GM23338 (cell line): ENCODE measurements at regions not wholly inside any gene's neighbourhood (a gene's known extent, or its start where the extent isn't known, plus 50 kb on each side); places are given as distances from the start of the nearest gene placed in this dataset.
"Not testable (repeated sequence)": the region's sequence is repeated elsewhere in the genome, so short reads cannot be mapped to it uniquely, and the experiment has no call there.

Experiments used
- ATAC-seq: fragments of 200-7000 bp; cut with Tn5 transposase; 3 replicates; pipeline ENCODE4 v1.9.1; 2020
- DNase-seq: peaks from one replicate; pipeline ENCODE4 v3.0.0-alpha.2; 2015; ENCODE audit warnings: low spot score
- H2AFZ ChIP-seq: fragments of 200-600 bp; sonication (generic); 2 replicates; pipeline ENCODE4 v1.8.0; 2016; ENCODE audit warnings: antibody characterized with exemption, mild to moderate bottlenecking, moderate library complexity
- H3F3A ChIP-seq: fragments of 200-600 bp; sonication (generic); replicated peaks from 2 replicates; pipeline ENCODE4 v1.8.0; 2017; ENCODE audit warnings: antibody characterized with exemption, mixed run types, low read depth
- H3K27ac ChIP-seq: fragments of 200-600 bp; sonication (generic); 2 replicates; pipeline ENCODE4 v1.6.1; 2016; ENCODE audit warnings: low read depth
- H3K27me3 ChIP-seq: fragments of 200-600 bp; sonication (generic); 2 replicates; pipeline ENCODE4 v1.8.0; 2016; ENCODE audit warnings: mild to moderate bottlenecking, mixed run types, moderate library complexity; ENCODE audit not compliant: insufficient read depth
- H3K36me3 ChIP-seq: fragments of 200-600 bp; sonication (generic); 2 replicates; pipeline ENCODE4 v1.8.0; 2016; ENCODE audit warnings: mild to moderate bottlenecking; ENCODE audit not compliant: insufficient read depth
- H3K4me1 ChIP-seq: fragments of 200-600 bp; sonication (generic); 2 replicates; pipeline ENCODE4 v1.8.0; 2016; ENCODE audit warnings: mild to moderate bottlenecking, moderate library complexity; ENCODE audit not compliant: insufficient read depth
- H3K4me2 ChIP-seq: fragments of 200-600 bp; sonication (generic); 2 replicates; pipeline ENCODE4 v1.7.1; 2017; ENCODE audit warnings: mixed run types
- H3K4me3 ChIP-seq: fragments of 200-600 bp; sonication (generic); 2 replicates; pipeline ENCODE4 v1.6.1; 2016; ENCODE audit warnings: mixed run types
- H3K79me2 ChIP-seq: fragments of 200-600 bp; sonication (generic); replicated peaks from 2 replicates; pipeline ENCODE4 v1.8.0; 2017; ENCODE audit warnings: mild to moderate bottlenecking; ENCODE audit not compliant: insufficient read depth
- H3K9me2 ChIP-seq: fragments of 200-600 bp; sonication (generic); 2 replicates; pipeline ENCODE4 v1.8.0; 2017; ENCODE audit not compliant: insufficient read depth
- H4K20me1 ChIP-seq: fragments of 200-600 bp; sonication (generic); replicated peaks from 2 replicates; pipeline ENCODE4 v1.8.0; 2017; ENCODE audit warnings: mild to moderate bottlenecking; ENCODE audit not compliant: insufficient read depth
- H3K27ac Mint-ChIP-seq: 2 replicates; pipeline ENCODE4 v1.8.0; 2020; ENCODE audit warnings: inconsistent platforms, mild to moderate bottlenecking, moderate library complexity, mixed read lengths
- H3K27me3 Mint-ChIP-seq: 3 replicates; pipeline ENCODE4 v1.8.0; 2022; ENCODE audit warnings: low read depth, mild to moderate bottlenecking, moderate library complexity, mixed read lengths, inconsistent platforms; ENCODE audit not compliant: insufficient read depth, poor library complexity
- H3K36me3 Mint-ChIP-seq: 3 replicates; pipeline ENCODE4 v1.8.0; 2021; ENCODE audit warnings: low read depth, mild to moderate bottlenecking, inconsistent platforms, moderate library complexity, mixed read lengths
- H3K4me1 Mint-ChIP-seq: 3 replicates; pipeline ENCODE4 v1.8.0; 2020; ENCODE audit warnings: mild to moderate bottlenecking, inconsistent platforms, mixed read lengths
- H3K4me3 Mint-ChIP-seq: 3 replicates; pipeline ENCODE4 v1.8.0; 2021; ENCODE audit warnings: moderate library complexity, mild to moderate bottlenecking, inconsistent platforms, mixed read lengths
- H3K9me3 Mint-ChIP-seq: 3 replicates; pipeline ENCODE4 v1.8.0; 2020; ENCODE audit warnings: moderate library complexity, mild to moderate bottlenecking, inconsistent platforms, mixed read lengths
- CREB1 ChIP-seq: fragments of 250-450 bp; sonication (Bioruptor Pico); IDR thresholded peaks from 2 replicates; pipeline ENCODE4 v1.5.0; 2020; ENCODE audit warnings: low read depth, mild to moderate bottlenecking, moderate library complexity
- CTCF ChIP-seq, 2 experiments: fragments of 200-600 bp in 1 of 2; sonication (generic) in 1 of 2; conservative IDR thresholded peaks; 2 replicates each; pipeline versions ENCODE4 v1.5.1 to v1.6.1; 2016 to 2017; ENCODE audit warnings: antibody characterized with exemption in 2 of 2, low read depth in 2 of 2, mild to moderate bottlenecking in 2 of 2, moderate library complexity in 1 of 2
- ETS1 ChIP-seq: IDR thresholded peaks from 2 replicates; pipeline ENCODE4 v1.6.1; 2016; ENCODE audit warnings: antibody characterized with exemption
- EZH2 ChIP-seq: fragments of 200-600 bp; sonication (generic); IDR thresholded peaks from one replicate; pipeline ENCODE4 v1.8.0; 2017; ENCODE audit warnings: antibody characterized with exemption, mild to moderate bottlenecking, low read depth; ENCODE audit not compliant: unreplicated experiment
- EZH2phosphoT487 ChIP-seq: fragments of 200-600 bp; sonication (generic); IDR thresholded peaks from one replicate; pipeline ENCODE4 v1.8.1; 2018; ENCODE audit warnings: antibody characterized with exemption; ENCODE audit not compliant: unreplicated experiment
- JUNB ChIP-seq: IDR thresholded peaks from one replicate; pipeline ENCODE4 v1.6.1; 2016; ENCODE audit warnings: antibody characterized with exemption; ENCODE audit not compliant: unreplicated experiment
- NANOG ChIP-seq: IDR thresholded peaks from 2 replicates; pipeline ENCODE4 v1.6.1; 2016; ENCODE audit warnings: antibody characterized with exemption, borderline replicate concordance
- POLR2AphosphoS5 ChIP-seq: IDR thresholded peaks from 2 replicates; pipeline ENCODE4 v1.6.1; 2016; ENCODE audit warnings: antibody characterized with exemption, low read depth
- STAT1 ChIP-seq: IDR thresholded peaks from one replicate; pipeline ENCODE4 v1.6.1; 2016; ENCODE audit warnings: antibody characterized with exemption; ENCODE audit not compliant: unreplicated experiment
- ZNF114 ChIP-seq: fragments of 250-450 bp; sonication (Bioruptor Pico); IDR thresholded peaks from 2 replicates; pipeline ENCODE4 v1.5.0; 2020; ENCODE audit warnings: mild to moderate bottlenecking, moderate library complexity
- ZNF331 ChIP-seq: fragments of 250-450 bp; sonication (Bioruptor Pico); IDR thresholded peaks from 2 replicates; pipeline ENCODE4 v1.5.0; 2020; ENCODE audit warnings: low read depth, mild to moderate bottlenecking, moderate library complexity
- TF ChIP-seq, protein P1 (sequence below): IDR thresholded peaks from one replicate; pipeline ENCODE4 v1.6.1; 2018; ENCODE audit warnings: antibody characterized with exemption; ENCODE audit not compliant: unreplicated experiment

DNA sequence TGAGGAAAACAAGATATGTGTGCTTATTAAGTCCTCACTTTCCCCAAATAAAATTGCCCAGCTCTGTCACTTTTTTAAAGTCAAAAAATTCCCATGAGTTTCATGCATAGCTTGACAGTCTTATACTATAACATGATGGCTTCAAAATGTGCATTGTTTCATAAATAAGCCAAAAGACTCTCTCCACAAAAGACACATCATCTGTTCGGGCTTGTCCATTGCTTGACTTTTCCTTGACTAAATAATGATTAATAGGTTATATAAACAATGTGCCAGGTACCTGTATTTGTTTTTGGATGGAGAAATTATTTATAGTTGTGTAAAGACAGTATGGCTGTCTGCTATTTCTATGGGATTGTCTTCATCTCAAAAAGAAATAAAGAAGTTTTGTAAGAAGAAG is 329.2 kb upstream of the KLF3 start (continued):
- TF ChIP-seq ETS1: no peak
- no peak for TF ChIP-seq ZNF331
- no peak for TF ChIP-seq ZNF114 (CRISPR knock-in tag)
- no peak for TF ChIP-seq CTCF (conservative IDR thresholded peaks at IDR 0.05; ENCODE audit: low read depth in 2 of 2)
- no peak for TF ChIP-seq JUNB
- TF ChIP-seq, protein P1, sequence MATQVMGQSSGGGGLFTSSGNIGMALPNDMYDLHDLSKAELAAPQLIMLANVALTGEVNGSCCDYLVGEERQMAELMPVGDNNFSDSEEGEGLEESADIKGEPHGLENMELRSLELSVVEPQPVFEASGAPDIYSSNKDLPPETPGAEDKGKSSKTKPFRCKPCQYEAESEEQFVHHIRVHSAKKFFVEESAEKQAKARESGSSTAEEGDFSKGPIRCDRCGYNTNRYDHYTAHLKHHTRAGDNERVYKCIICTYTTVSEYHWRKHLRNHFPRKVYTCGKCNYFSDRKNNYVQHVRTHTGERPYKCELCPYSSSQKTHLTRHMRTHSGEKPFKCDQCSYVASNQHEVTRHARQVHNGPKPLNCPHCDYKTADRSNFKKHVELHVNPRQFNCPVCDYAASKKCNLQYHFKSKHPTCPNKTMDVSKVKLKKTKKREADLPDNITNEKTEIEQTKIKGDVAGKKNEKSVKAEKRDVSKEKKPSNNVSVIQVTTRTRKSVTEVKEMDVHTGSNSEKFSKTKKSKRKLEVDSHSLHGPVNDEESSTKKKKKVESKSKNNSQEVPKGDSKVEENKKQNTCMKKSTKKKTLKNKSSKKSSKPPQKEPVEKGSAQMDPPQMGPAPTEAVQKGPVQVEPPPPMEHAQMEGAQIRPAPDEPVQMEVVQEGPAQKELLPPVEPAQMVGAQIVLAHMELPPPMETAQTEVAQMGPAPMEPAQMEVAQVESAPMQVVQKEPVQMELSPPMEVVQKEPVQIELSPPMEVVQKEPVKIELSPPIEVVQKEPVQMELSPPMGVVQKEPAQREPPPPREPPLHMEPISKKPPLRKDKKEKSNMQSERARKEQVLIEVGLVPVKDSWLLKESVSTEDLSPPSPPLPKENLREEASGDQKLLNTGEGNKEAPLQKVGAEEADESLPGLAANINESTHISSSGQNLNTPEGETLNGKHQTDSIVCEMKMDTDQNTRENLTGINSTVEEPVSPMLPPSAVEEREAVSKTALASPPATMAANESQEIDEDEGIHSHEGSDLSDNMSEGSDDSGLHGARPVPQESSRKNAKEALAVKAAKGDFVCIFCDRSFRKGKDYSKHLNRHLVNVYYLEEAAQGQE: no peak
- TF ChIP-seq EZH2: no peak
- no peak for TF ChIP-seq EZH2phosphoT487
- no peak for TF ChIP-seq NANOG
- no peak for TF ChIP-seq CREB1 (CRISPR knock-in tag)
- TF ChIP-seq STAT1: no peak
- no peak for TF ChIP-seq POLR2AphosphoS5

GRCh38 chr4:38338939-38339338 is 325.1 kb upstream of the KLF3 start:
- H3K4me3 ChIP-seq, H3K27me3 ChIP-seq, H3K4me3 Mint-ChIP-seq, H4K20me1 ChIP-seq, ATAC-seq, H3K36me3 ChIP-seq, H3K4me2 ChIP-seq, H3K27me3 Mint-ChIP-seq, H3F3A ChIP-seq, H3K4me1 ChIP-seq, H3K27ac Mint-ChIP-seq, H3K79me2 ChIP-seq, H3K27ac ChIP-seq, H3K4me1 Mint-ChIP-seq, H3K9me2 ChIP-seq, H2AFZ ChIP-seq, DNase-seq: not testable (repeated sequence)
- H3K36me3 Mint-ChIP-seq: peaks cover 22% of the 10 kb centered on the region
- peaks cover 33% of the 10 kb centered on the region for H3K9me3 Mint-ChIP-seq
